Thyroid gland (tissue), 4 donors: ENCODE measurements at regions not wholly inside any gene's neighbourhood (a gene's known extent, or its start where the extent isn't known, plus 50 kb on each side); places are given as distances from the start of the nearest gene placed in this dataset.

Experiments
- POLR2A ChIP-seq, 2 donors: fragments of 450-650 bp; IDR thresholded peaks; one replicate each; pipeline ENCODE4 v1.6.1; 2017; ENCODE audit warnings: antibody characterized with exemption in 2 of 2, mild to moderate bottlenecking in 2 of 2, moderate library complexity in 1 of 2
- TF ChIP-seq, protein P1 (sequence below), 6 experiments: fragments of 200-600 bp in 3 of 6; fragments of 450-650 bp in 3 of 6; sonication (generic) in 3 of 6; IDR thresholded peaks; one replicate each; pipeline ENCODE4 v1.5.1; 2016 to 2019; ENCODE audit warnings: antibody characterized with exemption in 6 of 6, mild to moderate bottlenecking in 2 of 6, inconsistent platforms in 1 of 6, moderate library complexity in 1 of 6

DNA sequence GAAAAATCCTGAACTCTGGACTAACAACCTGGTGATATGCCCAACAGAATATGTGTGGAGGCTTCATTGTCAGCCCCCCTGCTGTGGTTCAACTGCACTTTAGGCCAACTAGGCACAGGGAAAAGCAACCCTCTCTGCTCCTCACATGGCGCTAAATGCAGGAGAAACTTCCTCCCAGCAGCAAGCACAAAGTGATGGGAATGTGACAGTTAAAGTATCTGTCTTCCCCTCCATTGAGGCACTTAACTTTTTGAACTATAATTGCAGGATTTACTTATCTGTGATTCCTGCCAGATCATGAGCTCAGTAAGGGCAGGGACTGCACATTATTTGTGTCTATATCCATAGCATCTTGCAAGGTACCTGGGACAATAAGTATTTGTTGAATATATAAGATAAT lies 981.2 kb upstream of the KLHL29 start:
- TF ChIP-seq, protein P1, sequence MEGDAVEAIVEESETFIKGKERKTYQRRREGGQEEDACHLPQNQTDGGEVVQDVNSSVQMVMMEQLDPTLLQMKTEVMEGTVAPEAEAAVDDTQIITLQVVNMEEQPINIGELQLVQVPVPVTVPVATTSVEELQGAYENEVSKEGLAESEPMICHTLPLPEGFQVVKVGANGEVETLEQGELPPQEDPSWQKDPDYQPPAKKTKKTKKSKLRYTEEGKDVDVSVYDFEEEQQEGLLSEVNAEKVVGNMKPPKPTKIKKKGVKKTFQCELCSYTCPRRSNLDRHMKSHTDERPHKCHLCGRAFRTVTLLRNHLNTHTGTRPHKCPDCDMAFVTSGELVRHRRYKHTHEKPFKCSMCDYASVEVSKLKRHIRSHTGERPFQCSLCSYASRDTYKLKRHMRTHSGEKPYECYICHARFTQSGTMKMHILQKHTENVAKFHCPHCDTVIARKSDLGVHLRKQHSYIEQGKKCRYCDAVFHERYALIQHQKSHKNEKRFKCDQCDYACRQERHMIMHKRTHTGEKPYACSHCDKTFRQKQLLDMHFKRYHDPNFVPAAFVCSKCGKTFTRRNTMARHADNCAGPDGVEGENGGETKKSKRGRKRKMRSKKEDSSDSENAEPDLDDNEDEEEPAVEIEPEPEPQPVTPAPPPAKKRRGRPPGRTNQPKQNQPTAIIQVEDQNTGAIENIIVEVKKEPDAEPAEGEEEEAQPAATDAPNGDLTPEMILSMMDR (IDR thresholded peaks at IDR 0.05), result no peak
- no peak for TF ChIP-seq POLR2A (IDR thresholded peaks at IDR 0.05)
